GM12878 (cell line): ENCODE measurements at regions not wholly inside any gene's neighbourhood (a gene's known extent, or its start where the extent isn't known, plus 50 kb on each side); places are given as distances from the start of the nearest gene placed in this dataset.

Source experiments
- ATAC-seq: fragments of 200-7000 bp; cut with Tn5 transposase; 3 replicates; pipeline ENCODE4 v1.9.1; 2020; ENCODE audit warnings: mild to moderate bottlenecking, moderate library complexity
- BruUV-seq: library from RNA; stranded (reverse); fragments of 400-500 nt; replicated peaks from 2 replicates; lab custom pipeline; 2021; lab: Mats Ljungman, UMichigan
- CTCF ChIA-PET: fragments of 300-600 bp; sonication (Branson Sonifier 250); formaldehyde crosslinking; extraction: SDS; loops from one replicate; lab custom pipeline; 2021; ENCODE audit warnings: inconsistent platforms; lab: Yijun Ruan, JAX
- POLR2A ChIA-PET: fragments of 350-600 bp; formaldehyde crosslinking; extraction: SDS; loops from one replicate; lab custom pipeline; 2021; ENCODE audit warnings: inconsistent platforms; lab: Charles Lee
- RAD21 ChIA-PET: fragments of 300-600 bp; sonication (Branson Sonifier 250); formaldehyde crosslinking; loops from one replicate; lab custom pipeline; 2023; ENCODE audit warnings: antibody characterized with exemption; ENCODE audit not compliant: unreplicated experiment; lab: Charles Lee
- SMC1A ChIA-PET: fragments of 300-600 bp; sonication (Branson Sonifier 250); formaldehyde crosslinking; loops from one replicate; lab custom pipeline; 2023; ENCODE audit not compliant: unreplicated experiment, uncharacterized antibody; lab: Charles Lee
- DNase-seq: peaks from one replicate; pipeline ENCODE4 v3.0.0-alpha.2; 2011; ENCODE audit warnings: low read depth, low spot score
- FAIRE-seq: peaks from 3 replicates; lab custom pipeline; 2011; peaks lifted over from hg19 to GRCh38; lab: Jason Lieb, UNC
- H2AFZ ChIP-seq: 2 replicates; pipeline ENCODE4 v1.6.0; 2011; ENCODE audit warnings: low read depth, low read length, control low read depth; ENCODE audit not compliant: control insufficient read depth
- H3K27ac ChIP-seq: 2 replicates; pipeline ENCODE4 v1.5.1; 2011; ENCODE audit warnings: control low read depth; ENCODE audit not compliant: control insufficient read depth, insufficient read depth
- H3K27me3 ChIP-seq, 2 experiments: replicated peaks in 1 of 2; 2 replicates each; pipeline versions ENCODE4 v1.6.0 to v1.6.1; 2011; ENCODE audit warnings: low read length in 1 of 2; ENCODE audit not compliant: control insufficient read depth in 2 of 2, insufficient read depth in 2 of 2
- H3K36me3 ChIP-seq, 2 experiments: 2 replicates each; pipeline ENCODE4 v1.5.1; 2011; ENCODE audit warnings: low read length in 1 of 2; ENCODE audit not compliant: control insufficient read depth in 2 of 2, insufficient read depth in 2 of 2
- H3K4me1 ChIP-seq: 2 replicates; pipeline ENCODE4 v1.6.1; 2011; ENCODE audit warnings: mild to moderate bottlenecking, low read length, moderate library complexity, mixed read lengths; ENCODE audit not compliant: control insufficient read depth, insufficient read depth
- H3K4me2 ChIP-seq: 2 replicates; pipeline ENCODE4 v1.6.0; 2011; ENCODE audit warnings: control low read depth; ENCODE audit not compliant: control insufficient read depth, insufficient read depth
- H3K4me3 ChIP-seq: fragments of 200-600 bp; sonication (generic); 2 replicates; pipeline ENCODE4 v1.5.1; 2016
- H3K79me2 ChIP-seq: 2 replicates; pipeline ENCODE4 v1.6.0; 2011; ENCODE audit warnings: low read length; ENCODE audit not compliant: control insufficient read depth, insufficient read depth
- H3K9ac ChIP-seq: 2 replicates; pipeline ENCODE4 v1.8.0; 2011; ENCODE audit warnings: low read length, control low read depth, mixed read lengths; ENCODE audit not compliant: control insufficient read depth, insufficient read depth
- H3K9me3 ChIP-seq: replicated peaks from 3 replicates; pipeline ENCODE4 v1.5.1; 2011; ENCODE audit warnings: mild to moderate bottlenecking, low read length; ENCODE audit not compliant: control insufficient read depth, insufficient read depth
- H4K20me1 ChIP-seq: 2 replicates; pipeline ENCODE4 v1.6.0; 2011; ENCODE audit not compliant: control insufficient read depth, insufficient read depth
- E4F1 ChIP-seq: fragments of 450-650 bp; IDR thresholded peaks from 2 replicates; pipeline ENCODE4 v1.6.1; 2018; ENCODE audit warnings: borderline replicate concordance, mild to moderate bottlenecking; ENCODE audit not compliant: partially characterized antibody
- GATAD2B ChIP-seq: fragments of 450-650 bp; conservative IDR thresholded peaks from 2 replicates; pipeline ENCODE4 v1.6.1; 2017; ENCODE audit warnings: low read depth, mild to moderate bottlenecking, moderate library complexity
- HCFC1 ChIP-seq: fragments of 150-350 bp; IDR thresholded peaks from 2 replicates; pipeline ENCODE4 v1.6.1; 2014; ENCODE audit warnings: low read length
- JUND ChIP-seq: IDR thresholded peaks from 2 replicates; pipeline ENCODE4 v1.6.1; 2012; ENCODE audit warnings: low read depth, mild to moderate bottlenecking, low read length, improper control_type of control experiment, moderate library complexity
- KDM1A ChIP-seq: fragments of 200-600 bp; sonication (generic); IDR thresholded peaks from 2 replicates; pipeline ENCODE4 v1.6.1; 2016; ENCODE audit warnings: borderline replicate concordance
- MYC ChIP-seq: IDR thresholded peaks from 2 replicates; pipeline ENCODE4 v1.6.1; 2011; ENCODE audit warnings: mild to moderate bottlenecking, low read length, moderate library complexity, inconsistent platforms; ENCODE audit not compliant: insufficient read depth, insufficient replicate concordance, insufficient read length, severe bottlenecking
- PBX3 ChIP-seq: IDR thresholded peaks from 2 replicates; pipeline ENCODE4 v1.6.1; 2011; ENCODE audit warnings: mild to moderate bottlenecking, low read depth, low read length, moderate library complexity; ENCODE audit not compliant: insufficient replicate concordance
- PKNOX1 ChIP-seq: fragments of 450-650 bp; IDR thresholded peaks from 2 replicates; pipeline ENCODE4 v1.6.1; 2016; ENCODE audit warnings: mild to moderate bottlenecking
- RBBP5 ChIP-seq: fragments of 200-600 bp; sonication (generic); conservative IDR thresholded peaks from 2 replicates; pipeline ENCODE4 v1.6.1; 2016
- SIN3A ChIP-seq: IDR thresholded peaks from 2 replicates; pipeline ENCODE4 v1.6.1; 2012; ENCODE audit warnings: low read depth, low read length, improper control_type of control experiment
- SMARCA5 ChIP-seq: fragments of 450-650 bp; IDR thresholded peaks from 2 replicates; pipeline ENCODE4 v1.6.1; 2017; ENCODE audit warnings: mild to moderate bottlenecking
- SUZ12 ChIP-seq: fragments of 200-600 bp; sonication (generic); IDR thresholded peaks from one replicate; pipeline ENCODE4 v1.6.1; 2018; ENCODE audit warnings: antibody characterized with exemption, mild to moderate bottlenecking; ENCODE audit not compliant: unreplicated experiment
- WRNIP1 ChIP-seq: IDR thresholded peaks from 2 replicates; pipeline ENCODE4 v1.6.1; 2011; ENCODE audit warnings: low read depth, low read length, improper control_type of control experiment, borderline replicate concordance
- ZBTB40 ChIP-seq: fragments of 450-650 bp; IDR thresholded peaks from 2 replicates; pipeline ENCODE4 v1.6.1; 2016; ENCODE audit warnings: mild to moderate bottlenecking, moderate library complexity, borderline replicate concordance
- WGBS: methylation state at CpG from one replicate; pipeline ENCODE4 v1.1.6; 2016; ENCODE audit warnings: low lambda C conversion rate; ENCODE audit not compliant: insufficient replicate concordance, insufficient coverage; ENCODE audit errors: missing lambda C conversion rate; 5-methylcytosine and 5-hydroxymethylcytosine counted together
- in situ Hi-C: fragments of 300-500 bp; cut with MboI; formaldehyde crosslinking; loops from 9 replicates; pipeline ENCODE4 v1.14.3; 2018; ENCODE audit warnings: mixed read lengths
- intact Hi-C: fragments of 100-400 bp; cut with micrococcal nuclease; formaldehyde crosslinking; loops from one replicate; pipeline ENCODE4 v1.14.2; 2022; ENCODE audit not compliant: unreplicated experiment

- no peaks in the 10 kb centered on the region for H3K27me3 ChIP-seq
- WGBS = 33% methylated on average over 1 of the region's 1 CpG
- no peak overlapping the region for H3K4me3 ChIP-seq
- no peak for TF ChIP-seq E4F1
- TF ChIP-seq PKNOX1 = no peak
- no peak for TF ChIP-seq KDM1A
- TF ChIP-seq SUZ12 = no peak
- TF ChIP-seq ZBTB40 = no peak
- TF ChIP-seq PBX3 = no peak
- no peak for TF ChIP-seq SMARCA5
- no peak for TF ChIP-seq GATAD2B
- no peak for TF ChIP-seq MYC
- TF ChIP-seq WRNIP1 = no peak
- no peak for TF ChIP-seq RBBP5
- TF ChIP-seq JUND = no peak
- no peak for TF ChIP-seq HCFC1
- TF ChIP-seq SIN3A = no peak
- TF ChIP-seq, all 136 proteins: peak for 0
- ATAC-seq (no peak), FAIRE-seq (no peak), DNase-seq (no peak)
- no peak overlapping the region for H3K27ac ChIP-seq
- H3K4me2 ChIP-seq = no peak overlapping the region
- no peaks in the 10 kb centered on the region for H3K79me2 ChIP-seq
- H3K36me3 ChIP-seq = no peaks in the 10 kb centered on the region
- BruUV-seq = no TSS peak
- ChIA-PET POLR2A (no interaction called here), SMC1A (no interaction called here), RAD21 (interaction anchor here (0.6 kb wide), 1 partner anchor 13 kb away, joined by 3 read pairs; no protein-coding TSS in a partner anchor), CTCF (no interaction called here)
- intact Hi-C loops (no loop called here), in situ Hi-C loops (no loop called here)
- no peaks in the 10 kb centered on the region for H4K20me1 ChIP-seq
- H2AFZ ChIP-seq = no peak overlapping the region
- H3K4me1 ChIP-seq = no peaks in the 10 kb centered on the region
- H3K9me3 ChIP-seq = no peaks in the 10 kb centered on the region
- H3K9ac ChIP-seq = no peak overlapping the region
Measured at GRCh38 chr1:188220051-188220450, 1391.3 kb downstream of the PLA2G4A start.
